Heart right ventricle (tissue), 16 donors: ENCODE measurements at regions not wholly inside any gene's neighbourhood (a gene's known extent, or its start where the extent isn't known, plus 50 kb on each side); places are given as distances from the start of the nearest gene placed in this dataset.

Source experiments
- ATAC-seq, 8 donors: fragments of 200-7000 bp; cut with Tn5 transposase; one replicate each; pipeline ENCODE4 v1.9.1; 2020; ENCODE audit warnings: mild to moderate bottlenecking in 8 of 8, moderate library complexity in 8 of 8, moderate number of reproducible peaks in 1 of 8
- DNase-seq, 2 donors: peaks; one replicate each; pipeline ENCODE4 v3.0.0-alpha.2; 2020
- H3K27ac ChIP-seq, 10 donors: fragments of 200-600 bp; sonication (generic) in 2 of 10; one replicate each; pipeline versions ENCODE4 v1.5.0 to v1.8.0; 2020 to 2022; ENCODE audit warnings: mild to moderate bottlenecking in 3 of 10
- H3K27me3 ChIP-seq, 7 donors: fragments of 200-600 bp; one replicate each; pipeline ENCODE4 v1.8.0; 2021 to 2022; ENCODE audit warnings: mild to moderate bottlenecking in 2 of 7
- H3K36me3 ChIP-seq, 9 donors: fragments of 200-600 bp; sonication (generic) in 1 of 9; one replicate each; pipeline versions ENCODE4 v1.5.0 to v1.8.0; 2020 to 2022; ENCODE audit warnings: mild to moderate bottlenecking in 2 of 9
- H3K4me1 ChIP-seq, 9 donors: fragments of 200-600 bp; sonication (generic) in 1 of 9; one replicate each; pipeline versions ENCODE4 v1.5.0 to v1.8.0; 2020 to 2022; ENCODE audit warnings: mild to moderate bottlenecking in 4 of 9
- H3K4me3 ChIP-seq, 10 donors: fragments of 200-600 bp; sonication (generic) in 2 of 10; one replicate each; pipeline versions ENCODE4 v1.5.0 to v1.8.0; 2020 to 2022; ENCODE audit warnings: mild to moderate bottlenecking in 7 of 10, moderate library complexity in 2 of 10
- H3K9me3 ChIP-seq, 11 donors: fragments of 200-600 bp in 10 of 11; sonication (generic) in 2 of 11; one replicate each; pipeline versions ENCODE4 v1.5.0 to v1.8.0; 2013 to 2022; ENCODE audit warnings: mild to moderate bottlenecking in 2 of 11, control low read depth in 1 of 11, moderate library complexity in 1 of 11
- WGBS, 2 donors: extraction: QIAGEN DNeasy Blood & Tissue Kit; methylation state at CpG; one replicate each; pipeline ENCODE4 v1.1.7; 2013; ENCODE audit warnings: inconsistent platforms in 1 of 2; 5-methylcytosine and 5-hydroxymethylcytosine counted together
- intact Hi-C, 10 donors: fragments of 100-400 bp; cut with DNase I; formaldehyde crosslinking; loops; one replicate each; pipeline versions ENCODE4 v1.11.1 to v1.14.2; 2022
- TF ChIP-seq, protein P1 (sequence below), 9 donors: fragments of 200-600 bp; sonication (generic) in 2 of 9; IDR thresholded peaks; one replicate each; pipeline versions ENCODE4 v1.5.0 to v1.8.0; 2021 to 2022; ENCODE audit warnings: antibody characterized with exemption in 9 of 9, mild to moderate bottlenecking in 5 of 9, moderate library complexity in 1 of 9
- donor health status: Arrhythmogenic right ventricular cardiomyopathy.
- donor health status: ischemic (EF 13 %, LVEDD 7.1; RV severe dilation, severe dysfunction).
- donor health status: healthy with polysubstance abuse.
- donor health status: DM: no; HTN: yes; CAD: no.
- donor health status: DM: no; HTN: no; CAD: no.
- donor health status: ischemic (EF 25% LVEDD 6.9; RV normal size, moderate dysfunction).
- donor health status: ischemic (EF 25% LVEDD 5.7; RV mildly dilated, moderate dysfunction).
- donor health status: healthy.
- donor health status: DM: yes; HTN: yes; CAD: no.
- donor health status: Ischemic cardiomyopathy.
- donor health status: ischemic (EF 35%, LVEDD 5.7; RV mildly dilated, moderate dysfunction).
- donor health status: nonischemic (EF 11% LVEDD 7.7; RV severe dilation, severe dysfunction).
- donor health status: DM: yes; HTN: yes; CAD: no.
- donor health status: PGD.
- donor health status: ischemic (EF 29% LVEDD 5.4; RV normal size, mild dysfunction).
- donor health status: nonischemic (EF 23%, LVEDD 6.1; RV moderate dilation, normal function).

DNA sequence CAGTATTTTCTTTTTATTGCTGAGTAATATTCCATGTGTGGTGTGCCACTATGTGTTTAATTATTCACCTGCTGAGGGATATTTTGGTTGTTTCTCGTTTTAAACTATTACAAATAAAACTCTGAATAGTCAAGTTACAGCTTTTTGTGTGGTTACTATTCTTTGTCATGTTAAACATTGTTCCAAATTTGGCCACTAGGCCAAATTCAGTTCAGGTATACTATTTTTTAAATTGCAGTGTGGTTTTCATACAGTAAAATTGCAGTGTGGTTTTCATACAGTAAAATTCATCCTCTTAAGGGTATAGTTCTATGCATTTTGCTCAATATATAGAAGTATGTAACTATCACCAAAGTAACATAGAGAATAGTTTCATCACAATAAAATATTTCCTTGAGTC, 97.4 kb upstream of the FAM3C start:
- WGBS, 2 donors: 55 to 59% methylated on average over 1 of the region's 1 CpG
- H3K36me3 ChIP-seq: no peaks in the 10 kb centered on the region
- TF ChIP-seq, protein P1, sequence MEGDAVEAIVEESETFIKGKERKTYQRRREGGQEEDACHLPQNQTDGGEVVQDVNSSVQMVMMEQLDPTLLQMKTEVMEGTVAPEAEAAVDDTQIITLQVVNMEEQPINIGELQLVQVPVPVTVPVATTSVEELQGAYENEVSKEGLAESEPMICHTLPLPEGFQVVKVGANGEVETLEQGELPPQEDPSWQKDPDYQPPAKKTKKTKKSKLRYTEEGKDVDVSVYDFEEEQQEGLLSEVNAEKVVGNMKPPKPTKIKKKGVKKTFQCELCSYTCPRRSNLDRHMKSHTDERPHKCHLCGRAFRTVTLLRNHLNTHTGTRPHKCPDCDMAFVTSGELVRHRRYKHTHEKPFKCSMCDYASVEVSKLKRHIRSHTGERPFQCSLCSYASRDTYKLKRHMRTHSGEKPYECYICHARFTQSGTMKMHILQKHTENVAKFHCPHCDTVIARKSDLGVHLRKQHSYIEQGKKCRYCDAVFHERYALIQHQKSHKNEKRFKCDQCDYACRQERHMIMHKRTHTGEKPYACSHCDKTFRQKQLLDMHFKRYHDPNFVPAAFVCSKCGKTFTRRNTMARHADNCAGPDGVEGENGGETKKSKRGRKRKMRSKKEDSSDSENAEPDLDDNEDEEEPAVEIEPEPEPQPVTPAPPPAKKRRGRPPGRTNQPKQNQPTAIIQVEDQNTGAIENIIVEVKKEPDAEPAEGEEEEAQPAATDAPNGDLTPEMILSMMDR (IDR thresholded peaks at IDR 0.05): peak in 2 of 9 donors; percentile 7 to 26

DNA sequence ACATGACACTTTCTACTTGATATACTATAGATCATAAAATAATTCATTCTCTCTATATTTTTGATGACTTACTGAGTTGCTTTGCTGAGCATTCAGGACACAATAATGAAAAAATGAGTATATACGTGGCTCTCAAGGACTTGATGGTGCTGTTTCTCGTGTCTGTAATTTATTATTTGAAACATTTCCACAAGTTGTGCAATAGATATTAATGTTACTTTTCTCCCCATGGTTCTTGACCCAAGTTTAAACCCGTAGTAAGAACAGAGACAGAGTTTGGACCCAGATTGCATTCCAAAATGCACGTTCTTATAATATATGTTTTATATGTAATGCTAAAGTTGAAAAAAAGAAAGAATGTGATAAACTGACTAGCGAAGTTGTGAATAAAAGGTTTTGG, 94.2 kb upstream of the FAM3C start:
- WGBS, 2 donors: 88 to 93% methylated on average over 5 of the region's 5 CpGs
- no peak for DNase-seq
- H3K9me3 ChIP-seq: no peaks in the 10 kb centered on the region
- no peaks in the 10 kb centered on the region for H3K36me3 ChIP-seq
- ATAC-seq: no peak
- no peak overlapping the region for H3K27ac ChIP-seq
- no peak overlapping the region for H3K4me3 ChIP-seq
- H3K27me3 ChIP-seq: no peaks in the 10 kb centered on the region
- intact Hi-C loops: no loop called here
- TF ChIP-seq, protein P1 (IDR thresholded peaks at IDR 0.05): no peak
- H3K4me1 ChIP-seq: peaks cover 0 to 10% (median 0%) of the 10 kb centered on the region in 9 donors

More for the DNA sequence above, 97.4 kb upstream of the FAM3C start:
- H3K9me3 ChIP-seq: peaks cover 0 to 10% (median 0%) of the 10 kb centered on the region in 11 donors
- no peak overlapping the region for H3K27ac ChIP-seq
- H3K27me3 ChIP-seq: no peaks in the 10 kb centered on the region
- ATAC-seq (no peak), DNase-seq (no peak)
- H3K4me1 ChIP-seq: no peaks in the 10 kb centered on the region
- no peak overlapping the region for H3K4me3 ChIP-seq
- intact Hi-C loops: no loop called here

DNA sequence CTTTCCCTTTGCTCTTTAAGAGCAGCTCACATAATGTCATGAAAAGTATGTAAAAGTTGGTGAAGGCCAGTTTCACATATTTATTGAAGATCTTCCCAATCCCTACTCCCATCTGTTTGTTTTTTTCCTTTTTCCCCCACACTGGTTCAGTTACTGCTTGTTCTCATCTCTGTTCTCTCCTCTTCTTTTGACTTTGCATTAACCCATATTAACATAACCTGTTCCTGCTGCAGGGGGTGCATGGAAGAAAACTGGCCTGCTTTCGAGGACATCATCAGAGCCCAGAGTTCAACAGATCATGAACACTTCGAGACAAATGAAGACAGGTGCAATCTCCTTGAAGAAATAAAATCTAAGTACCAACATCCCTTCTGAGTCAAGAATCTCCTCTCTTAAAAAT, 93.3 kb upstream of the FAM3C start:
- intact Hi-C loops: loop anchor here in 2 of 10 donors (10.0 kb wide), 2 partner anchors 65 to 185 kb away; no protein-coding TSS in a partner anchor
- H3K36me3 ChIP-seq: no peaks in the 10 kb centered on the region
- H3K4me1 ChIP-seq: peaks cover 0 to 12% (median 0%) of the 10 kb centered on the region in 9 donors
- no peaks in the 10 kb centered on the region for H3K27me3 ChIP-seq
- WGBS, 2 donors: 85 to 86% methylated on average over 2 of the region's 2 CpGs
- no peaks in the 10 kb centered on the region for H3K9me3 ChIP-seq
- ATAC-seq: no peak
- no peak overlapping the region for H3K27ac ChIP-seq
- no peak overlapping the region for H3K4me3 ChIP-seq
- TF ChIP-seq, protein P1 (IDR thresholded peaks at IDR 0.05): no peak
- DNase-seq: no peak

DNA sequence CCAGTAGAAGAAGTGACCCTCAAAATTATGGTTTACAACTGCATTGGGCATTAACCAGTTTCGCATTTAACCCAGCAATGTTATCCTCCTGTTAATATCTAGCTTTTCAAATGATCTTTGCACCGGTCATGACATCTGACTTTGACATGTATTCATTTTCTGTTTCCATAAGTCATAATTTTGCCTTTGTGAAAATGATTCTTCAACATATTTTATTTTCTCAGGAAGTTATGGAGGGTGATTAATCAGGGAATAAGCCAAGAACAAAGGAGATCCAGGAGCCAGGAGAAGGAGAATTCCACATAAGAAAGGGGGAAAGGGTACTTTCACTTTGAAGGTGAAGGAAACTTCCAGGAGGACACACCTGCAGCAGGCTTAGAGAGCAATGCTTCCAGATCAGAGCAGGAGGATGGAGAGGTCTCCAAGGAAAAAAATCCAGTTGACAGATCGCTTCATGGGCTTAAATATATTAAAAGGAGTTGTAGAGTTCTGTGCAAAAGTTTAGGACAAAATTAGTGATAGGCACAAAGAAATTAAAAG, 92.1 kb upstream of the FAM3C start:
- no peaks in the 10 kb centered on the region for H3K27me3 ChIP-seq
- no peak for DNase-seq
- peaks cover 0 to 12% (median 0%) of the 10 kb centered on the region in 9 donors for H3K4me1 ChIP-seq
- intact Hi-C loops: loop anchor here in 2 of 10 donors (10.0 kb wide), 2 partner anchors 63 to 187 kb away; no protein-coding TSS in a partner anchor
- H3K9me3 ChIP-seq: no peaks in the 10 kb centered on the region
- ATAC-seq: no peak
- no peak overlapping the region for H3K4me3 ChIP-seq
- no peak overlapping the region for H3K27ac ChIP-seq
- H3K36me3 ChIP-seq: no peaks in the 10 kb centered on the region
- 92 to 93% methylated on average over 3 of the region's 3 CpGs for WGBS, 2 donors
- TF ChIP-seq, protein P1 (IDR thresholded peaks at IDR 0.05): no peak
